Stimulated activated CD4-positive, alpha-beta T cell treated with anti-CD3 and anti-CD28 coated beads, Interleukin-2, amount 100 ng/mL, for 4 hours (primary cell): ENCODE measurements at regions not wholly inside any gene's neighbourhood (a gene's known extent, or its start where the extent isn't known, plus 50 kb on each side); places are given as distances from the start of the nearest gene placed in this dataset.
"Not testable (repeated sequence)": the region's sequence is repeated elsewhere in the genome, so short reads cannot be mapped to it uniquely, and the experiment has no call there.

ENCODE experiments used
- DNase-seq: peaks from one replicate; pipeline ENCODE4 v3.0.0-alpha.2; 2020; ENCODE audit warnings: low read depth

DNA sequence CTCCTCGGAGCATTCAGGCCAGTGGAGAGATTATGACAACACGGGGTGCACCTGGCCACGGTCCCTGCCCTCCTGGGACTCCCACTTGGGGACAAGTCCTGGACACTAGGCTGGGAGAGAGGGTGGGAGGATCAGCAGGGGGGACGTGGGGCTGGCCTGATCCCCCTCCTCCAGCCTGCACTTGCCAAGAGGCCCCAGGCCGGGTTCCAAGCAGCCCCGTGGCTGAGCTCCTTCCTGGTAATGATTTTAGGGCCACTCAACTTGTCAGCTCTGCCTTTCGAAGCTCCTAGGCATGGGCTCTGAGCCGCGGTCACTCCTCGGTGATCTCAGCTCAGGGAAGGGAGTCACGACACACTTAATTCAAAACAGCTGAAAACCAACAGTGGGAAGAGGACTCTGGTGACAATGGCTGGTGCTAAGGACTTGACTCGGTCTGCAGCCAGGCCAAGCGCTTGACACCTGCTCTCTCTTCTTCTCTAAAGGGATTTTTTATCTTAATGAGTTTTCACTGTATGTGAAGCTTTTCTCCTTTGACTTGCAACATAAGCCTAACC is 161.7 kb downstream of the BMP7 start:
- no peak for DNase-seq

- no peak for DNase-seq
Observed at GRCh38 chr20:57106030-57106682, 160.3 kb downstream of the BMP7 start.

GRCh38 chr20:57106692-57107091 is 159.7 kb downstream of the BMP7 start:
- DNase-seq, result no peak

- no peak for DNase-seq
Observed at GRCh38 chr20:57107208-57107607, 159.2 kb downstream of the BMP7 start.

GRCh38 chr20:57108218-57108617 is 158.2 kb downstream of the BMP7 start:
- no peak for DNase-seq

- DNase-seq, result no peak
Observed at GRCh38 chr20:57108742-57109570, 157.5 kb downstream of the BMP7 start.

DNA sequence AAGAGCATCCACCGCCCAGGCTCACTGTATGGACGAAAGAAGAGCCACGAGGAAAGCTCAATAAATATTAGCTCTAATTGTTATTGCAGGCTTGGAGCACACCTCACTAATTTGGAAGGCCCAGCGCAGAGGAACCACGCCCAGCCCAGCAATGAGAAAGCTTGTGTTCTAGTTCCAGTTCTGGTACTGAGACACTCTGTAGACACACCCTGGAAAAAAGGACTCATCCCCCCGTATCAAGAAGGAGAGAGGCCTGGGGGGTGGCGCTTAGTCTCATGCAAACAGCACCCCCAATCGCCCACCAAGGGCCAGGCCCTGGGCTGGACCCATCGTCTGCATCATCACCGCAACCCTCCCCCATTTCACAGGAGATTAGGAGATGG is 156.9 kb downstream of the BMP7 start:
- no peak for DNase-seq

GRCh38 chr20:57110121-57111027 is 156.1 kb downstream of the BMP7 start:
- DNase-seq, result not testable (repeated sequence)

DNA sequence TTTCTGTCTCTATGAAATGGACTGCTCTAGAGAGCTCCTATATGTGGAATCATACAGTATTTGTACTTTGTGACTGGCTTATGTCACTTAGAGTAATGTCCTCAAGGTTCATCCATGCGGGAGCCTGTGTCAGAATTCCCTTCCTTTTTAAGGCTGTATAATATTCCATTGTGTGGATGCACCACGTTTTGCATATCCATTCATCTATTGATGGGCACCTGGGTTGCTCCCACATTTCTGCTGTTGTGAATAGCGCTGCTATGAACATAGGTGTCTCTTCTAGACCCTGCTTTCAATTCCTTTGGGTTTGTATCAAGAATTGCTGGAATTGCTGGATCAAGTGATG is 155.4 kb downstream of the BMP7 start:
- no peak for DNase-seq

DNA sequence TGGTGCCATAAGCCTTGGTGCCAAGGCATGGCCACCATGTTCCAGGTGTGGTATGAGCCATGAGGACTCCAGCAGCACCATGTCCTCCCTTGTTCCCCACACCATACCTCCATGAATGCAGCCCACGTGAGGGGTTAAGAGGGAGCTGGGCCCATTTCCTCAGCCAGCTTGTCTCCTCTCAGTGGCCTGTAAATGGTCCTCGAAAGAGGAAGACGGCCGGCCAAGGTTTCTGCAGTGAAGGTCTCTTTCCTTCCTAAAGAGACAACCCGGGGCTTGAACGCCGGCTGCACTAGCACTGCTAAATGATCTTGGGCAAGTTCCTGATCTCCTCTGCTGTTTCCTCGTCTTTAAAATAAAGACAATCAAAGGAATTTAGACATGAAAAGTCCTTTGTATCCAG is 154.0 kb downstream of the BMP7 start:
- DNase-seq, result no peak

GRCh38 chr20:57114290-57115005 is 152.0 kb downstream of the BMP7 start:
- DNase-seq, result no peak

DNA sequence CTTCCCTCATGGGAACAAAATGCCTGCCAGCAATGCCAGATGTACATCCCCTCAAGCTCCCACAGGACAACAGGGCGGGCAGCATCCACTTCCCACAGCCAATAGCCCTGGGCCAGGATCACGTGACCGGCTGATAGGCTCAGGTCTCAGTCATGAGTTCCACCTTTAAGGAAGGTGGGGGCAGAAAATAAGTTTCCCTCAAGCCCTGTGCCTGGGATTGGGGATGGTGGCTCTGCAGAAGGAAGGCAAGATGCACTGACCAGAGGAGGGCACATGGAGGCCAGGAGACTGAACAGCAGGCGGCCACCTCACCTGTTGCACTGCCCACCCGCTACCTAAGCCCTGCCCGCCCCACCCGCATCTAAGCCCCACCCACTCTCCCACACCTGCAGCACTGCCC is 149.1 kb downstream of the BMP7 start:
- DNase-seq, result no peak

- DNase-seq, result no peak
Observed at GRCh38 chr20:57118107-57118769, 148.2 kb downstream of the BMP7 start.
